ENCODE measurements at regions not wholly inside any gene's neighbourhood (a gene's known extent, or its start where the extent isn't known, plus 50 kb on each side); places are given as distances from the start of the nearest gene placed in this dataset.

- TF ChIP-seq, protein P1, sequence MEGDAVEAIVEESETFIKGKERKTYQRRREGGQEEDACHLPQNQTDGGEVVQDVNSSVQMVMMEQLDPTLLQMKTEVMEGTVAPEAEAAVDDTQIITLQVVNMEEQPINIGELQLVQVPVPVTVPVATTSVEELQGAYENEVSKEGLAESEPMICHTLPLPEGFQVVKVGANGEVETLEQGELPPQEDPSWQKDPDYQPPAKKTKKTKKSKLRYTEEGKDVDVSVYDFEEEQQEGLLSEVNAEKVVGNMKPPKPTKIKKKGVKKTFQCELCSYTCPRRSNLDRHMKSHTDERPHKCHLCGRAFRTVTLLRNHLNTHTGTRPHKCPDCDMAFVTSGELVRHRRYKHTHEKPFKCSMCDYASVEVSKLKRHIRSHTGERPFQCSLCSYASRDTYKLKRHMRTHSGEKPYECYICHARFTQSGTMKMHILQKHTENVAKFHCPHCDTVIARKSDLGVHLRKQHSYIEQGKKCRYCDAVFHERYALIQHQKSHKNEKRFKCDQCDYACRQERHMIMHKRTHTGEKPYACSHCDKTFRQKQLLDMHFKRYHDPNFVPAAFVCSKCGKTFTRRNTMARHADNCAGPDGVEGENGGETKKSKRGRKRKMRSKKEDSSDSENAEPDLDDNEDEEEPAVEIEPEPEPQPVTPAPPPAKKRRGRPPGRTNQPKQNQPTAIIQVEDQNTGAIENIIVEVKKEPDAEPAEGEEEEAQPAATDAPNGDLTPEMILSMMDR (IDR thresholded peaks at IDR 0.05; ENCODE audit: extremely low read depth in 1 of 2, insufficient read depth in 1 of 2, low read depth in 1 of 2, low read length in 2 of 2) = no peak
- TF ChIP-seq EZH2 (IDR thresholded peaks at IDR 0.05; ENCODE audit: borderline replicate concordance, low read depth, low read length, severe bottlenecking) (no peak), POLR2AphosphoS5 (IDR thresholded peaks at IDR 0.05; ENCODE audit: insufficient read depth, low read depth, low read length) (no peak), POLR2A (IDR thresholded peaks at IDR 0.05; ENCODE audit: low read depth, low read length) (no peak), MYC (IDR thresholded peaks at IDR 0.05; ENCODE audit: low read depth, low read length) (no peak), JUN (IDR thresholded peaks at IDR 0.05; ENCODE audit: borderline replicate concordance, insufficient read depth, insufficient read length, low read depth) (no peak), FOS (IDR thresholded peaks at IDR 0.05; ENCODE audit: borderline replicate concordance, insufficient read depth, low read length) (no peak)
Measured at GRCh38 chr11:80146232-80146631, 705.4 kb upstream of the TENM4 start.
